HepG2 (cell line): ENCODE measurements at regions not wholly inside any gene's neighbourhood (a gene's known extent, or its start where the extent isn't known, plus 50 kb on each side); places are given as distances from the start of the nearest gene placed in this dataset.
A peak's percentile ranks its signal among the peaks of the same experiment; 100 is the strongest.

Experiments used
- ATAC-seq: fragments of 200-7000 bp; cut with Tn5 transposase; 3 replicates; pipeline ENCODE4 v1.9.1; 2020; ENCODE audit warnings: mild to moderate bottlenecking, moderate library complexity
- BruUV-seq: library from RNA; stranded (reverse); fragments of 400-500 nt; replicated peaks from 2 replicates; lab custom pipeline; 2021; lab: Mats Ljungman, UMichigan
- CTCF ChIA-PET: fragments of 300-600 bp; formaldehyde crosslinking; extraction: SDS; loops from one replicate; lab custom pipeline; 2021; ENCODE audit warnings: low total read pairs, inconsistent platforms, low intra/inter-chr PET ratio; lab: Yijun Ruan, JAX
- POLR2A ChIA-PET: fragments of 350-600 bp; sonication (Branson Sonifier 250); formaldehyde crosslinking; loops from one replicate; lab custom pipeline; 2020; ENCODE audit warnings: antibody characterized with exemption, inconsistent platforms; lab: Yijun Ruan, JAX
- DNase-seq: peaks from one replicate; pipeline ENCODE4 v3.0.0-alpha.2; 2015; ENCODE audit warnings: low spot score
- FAIRE-seq: peaks from 3 replicates; lab custom pipeline; 2011; peaks lifted over from hg19 to GRCh38; lab: Jason Lieb, UNC
- H2AFZ ChIP-seq: one replicate; pipeline ENCODE4 v1.6.1; 2011; ENCODE audit warnings: low read length, inconsistent platforms
- H3K27ac ChIP-seq: fragments of 300-600 bp; 3 replicates; pipeline ENCODE4 v1.8.0; 2011; ENCODE audit warnings: mixed run types, mild to moderate bottlenecking, mixed read lengths, low read length, inconsistent platforms; ENCODE audit not compliant: insufficient read depth; ENCODE audit errors: extremely low read length
- H3K27me3 ChIP-seq, 2 experiments: fragments of 200-600 bp in 1 of 2; 2 replicates in 1 of 2; 3 replicates in 1 of 2; pipeline versions ENCODE4 v1.6.0 to v1.8.0; 2011; ENCODE audit warnings: low read length in 2 of 2, mild to moderate bottlenecking in 2 of 2, moderate library complexity in 2 of 2, inconsistent platforms in 1 of 2; ENCODE audit not compliant: insufficient read depth in 2 of 2, control insufficient read depth in 1 of 2
- H3K36me3 ChIP-seq, 2 experiments: fragments of 200-600 bp in 1 of 2; replicated peaks in 1 of 2; 2 replicates in 1 of 2; 3 replicates in 1 of 2; pipeline versions ENCODE4 v1.5.1 to v1.8.0; 2011; ENCODE audit warnings: low read length in 2 of 2, inconsistent platforms in 1 of 2; ENCODE audit not compliant: insufficient read depth in 2 of 2, control insufficient read depth in 1 of 2
- H3K4me1 ChIP-seq: 2 replicates; pipeline ENCODE4 v1.5.1; 2012; ENCODE audit warnings: low read length, inconsistent platforms; ENCODE audit not compliant: insufficient read depth
- H3K4me2 ChIP-seq: 2 replicates; pipeline ENCODE4 v1.6.0; 2011; ENCODE audit warnings: low read depth, low read length, inconsistent platforms
- H3K4me3 ChIP-seq, 3 experiments: fragments of 200-600 bp in 1 of 3; sonication (generic), shearing (Covaris generic) in 1 of 3; replicated peaks in 1 of 3; 2 replicates each; pipeline ENCODE4 v1.5.1; 2011 to 2016; ENCODE audit warnings: low read length in 3 of 3, inconsistent platforms in 2 of 3, low read depth in 2 of 3, mild to moderate bottlenecking in 2 of 3, control low read depth in 1 of 3, mixed read lengths in 1 of 3; ENCODE audit not compliant: insufficient read depth in 1 of 3
- H3K79me2 ChIP-seq: one replicate; pipeline ENCODE4 v1.6.1; 2011; ENCODE audit warnings: low read length, inconsistent platforms; ENCODE audit not compliant: insufficient read depth
- H3K9ac ChIP-seq: 2 replicates; pipeline ENCODE4 v1.6.0; 2011; ENCODE audit warnings: mild to moderate bottlenecking, low read depth, low read length, inconsistent platforms; ENCODE audit not compliant: insufficient read depth
- H3K9me3 ChIP-seq: 2 replicates; pipeline ENCODE4 v1.5.1; 2012; ENCODE audit warnings: mild to moderate bottlenecking, low read length
- H4K20me1 ChIP-seq: 2 replicates; pipeline ENCODE4 v1.6.0; 2011; ENCODE audit warnings: inconsistent platforms, mild to moderate bottlenecking, low read length, moderate library complexity; ENCODE audit not compliant: insufficient read depth
- CEBPB ChIP-seq: IDR thresholded peaks from 2 replicates; pipeline ENCODE4 v1.6.1; 2011; ENCODE audit warnings: low read depth, low read length, improper control_type of control experiment, borderline replicate concordance
- HNF1A ChIP-seq, 2 experiments: sonication (generic) in 1 of 2; formaldehyde crosslinking in 1 of 2; IDR thresholded peaks; 2 replicates each; pipeline versions ENCODE4 v1.4.0 to v1.6.1; 2016 to 2020; ENCODE audit warnings: borderline replicate concordance in 1 of 2, low read depth in 1 of 2, mild to moderate bottlenecking in 1 of 2, missing genetic modification reagents in 1 of 2
- HNRNPUL1 ChIP-seq: fragments of 200-400 bp; formaldehyde crosslinking; IDR thresholded peaks from 2 replicates; pipeline ENCODE4 v1.6.1; 2017; ENCODE audit warnings: low read depth, mild to moderate bottlenecking, low read length, moderate library complexity
- MAFK ChIP-seq, 2 experiments: IDR thresholded peaks in 1 of 2; conservative IDR thresholded peaks in 1 of 2; 2 replicates each; pipeline ENCODE4 v1.6.1; 2011; ENCODE audit warnings: improper control_type of control experiment in 2 of 2, low read length in 2 of 2
- MBD4 ChIP-seq: IDR thresholded peaks from 2 replicates; pipeline ENCODE4 v1.6.1; 2012; ENCODE audit warnings: low read length, inconsistent platforms, borderline replicate concordance
- WGBS: methylation state at CpG from one replicate; pipeline ENCODE4 v1.1.6; 2017; ENCODE audit warnings: low lambda C conversion rate; 5-methylcytosine and 5-hydroxymethylcytosine counted together
- in situ Hi-C: cut with HindIII; loops from 2 replicates; pipeline ENCODE4 v1.10.0; 2017; ENCODE audit warnings: low pct_unique_long_range_greater_than_20kb; ENCODE audit not compliant: extremely low pct_ligation_motif_present
- intact Hi-C: fragments of 100-400 bp; cut with micrococcal nuclease; formaldehyde crosslinking; loops from one replicate; pipeline ENCODE4 v1.10.0; 2022; ENCODE audit not compliant: unreplicated experiment

GRCh38 chr9:78781681-78782080 lies 484.8 kb downstream of the PSAT1 start (continued):
- TF ChIP-seq HNF1A (IDR thresholded peaks at IDR 0.05; ENCODE audit: low read depth) (no peak), HNF1A (CRISPR knock-in tag; IDR thresholded peaks at IDR 0.05; ENCODE audit: borderline replicate concordance) (no peak), MBD4 (no peak), CEBPB (no peak)
- TF ChIP-seq, all 625 proteins: peak for 0

DNA sequence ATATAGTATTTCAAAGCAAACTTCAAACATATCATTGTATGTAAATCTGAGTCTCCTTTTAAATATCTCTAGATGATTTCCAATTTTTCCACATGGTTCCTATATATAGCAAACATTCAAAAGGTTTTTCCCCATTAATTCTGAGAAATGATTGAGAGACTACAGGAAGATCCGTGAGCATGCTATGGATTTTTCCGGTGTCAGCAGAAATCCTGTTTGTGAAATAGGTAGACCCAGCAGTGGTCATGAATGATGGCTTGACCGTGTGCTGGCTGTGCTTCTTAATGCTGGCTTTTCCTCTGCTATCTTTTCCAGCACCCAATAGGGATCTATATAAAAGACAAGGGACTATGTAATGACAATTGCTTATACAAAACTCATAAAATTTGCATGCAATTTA lies 485.3 kb downstream of the PSAT1 start:
- ATAC-seq (no peak), DNase-seq (no peak), FAIRE-seq (no peak)
- Histone ChIP-seq H3K79me2 (no peaks in the 10 kb centered on the region), H3K4me1 (no peaks in the 10 kb centered on the region), H3K36me3 (no peaks in the 10 kb centered on the region), H4K20me1 (no peaks in the 10 kb centered on the region), H3K27me3 (no peaks in the 10 kb centered on the region), H3K4me3 (no peak overlapping the region), H3K9ac (no peak overlapping the region), H3K9me3 (no peaks in the 10 kb centered on the region), H3K27ac (no peak overlapping the region), H3K4me2 (no peak overlapping the region), H2AFZ (no peak overlapping the region)
- no TSS peak for BruUV-seq
- intact Hi-C loops (no loop called here), in situ Hi-C loops (no loop called here)
- TF ChIP-seq MAFK (conservative IDR thresholded peaks at IDR 0.05 in 1 of 2, IDR thresholded peaks at IDR 0.05 in 1 of 2; ENCODE audit: low read length in 2 of 2) (peak; percentile 50 to 53), HNRNPUL1 (no peak)
- WGBS: 61% methylated on average over 3 of the region's 3 CpGs
- CTCF ChIA-PET: no interaction called here
- POLR2A ChIA-PET: no interaction called here
